Naive thymus-derived CD4-positive, alpha-beta T cell (primary cell): ENCODE measurements at regions not wholly inside any gene's neighbourhood (a gene's known extent, or its start where the extent isn't known, plus 50 kb on each side); places are given as distances from the start of the nearest gene placed in this dataset.

Experiments
- ATAC-seq: fragments of 150-1000 bp; cut with Tn5 transposase; 2 replicates; pipeline ENCODE4 v1.10.0; 2021; ENCODE audit warnings: mild to moderate bottlenecking, moderate library complexity
- CTCF ChIA-PET: fragments of 350-600 bp; sonication (Branson Sonifier 250); formaldehyde crosslinking; loops from one replicate; lab custom pipeline; 2021; ENCODE audit warnings: antibody characterized with exemption; lab: Charles Lee
- POLR2A ChIA-PET: fragments of 350-600 bp; sonication (Branson Sonifier 250); formaldehyde crosslinking; loops from one replicate; lab custom pipeline; 2021; ENCODE audit warnings: antibody characterized with exemption, inconsistent platforms; lab: Charles Lee
- DNase-seq, 9 donors: peaks; one replicate each; pipeline versions ENCODE4 v3.0.0 to v3.0.0-alpha.2; 2020 to 2022; ENCODE audit warnings: mixed read lengths in 1 of 9
- H3K27ac ChIP-seq: one replicate; pipeline ENCODE4 v1.7.0; 2013; ENCODE audit warnings: mild to moderate bottlenecking, low read depth, low read length, moderate library complexity
- H3K27me3 ChIP-seq, 2 donors: one replicate each; pipeline ENCODE4 v1.7.0; 2013; ENCODE audit warnings: low read length in 2 of 2, mild to moderate bottlenecking in 2 of 2, moderate library complexity in 2 of 2; ENCODE audit not compliant: control insufficient read depth in 2 of 2, insufficient read depth in 2 of 2
- H3K36me3 ChIP-seq, 3 experiments: 1 replicate in 2 of 3; 2 replicates in 1 of 3; pipeline ENCODE4 v1.7.0; 2013; ENCODE audit warnings: low read length in 3 of 3, mild to moderate bottlenecking in 3 of 3, moderate library complexity in 1 of 3; ENCODE audit not compliant: insufficient read depth in 3 of 3, control insufficient read depth in 2 of 3
- H3K4me1 ChIP-seq, 2 donors: one replicate each; pipeline ENCODE4 v1.7.0; 2013; ENCODE audit warnings: low read length in 2 of 2, mild to moderate bottlenecking in 2 of 2, moderate library complexity in 1 of 2; ENCODE audit not compliant: control insufficient read depth in 2 of 2, insufficient read depth in 2 of 2
- H3K4me3 ChIP-seq: 2 replicates; pipeline ENCODE4 v1.7.0; 2013; ENCODE audit warnings: mild to moderate bottlenecking, low read length
- H3K9me3 ChIP-seq, 3 experiments: 1 replicate in 2 of 3; 2 replicates in 1 of 3; pipeline ENCODE4 v1.7.0; 2013; ENCODE audit warnings: low read length in 3 of 3; ENCODE audit not compliant: control insufficient read depth in 2 of 3
- H3K27ac Mint-ChIP-seq, 9 donors: one replicate each; pipeline ENCODE4 v1.8.0; 2020 to 2022; ENCODE audit warnings: mixed read lengths in 9 of 9, mild to moderate bottlenecking in 8 of 9, moderate library complexity in 5 of 9, inconsistent platforms in 2 of 9
- H3K27me3 Mint-ChIP-seq, 5 donors: one replicate each; pipeline ENCODE4 v1.8.0; 2021 to 2022; ENCODE audit warnings: mixed read lengths in 5 of 5, mild to moderate bottlenecking in 1 of 5
- H3K36me3 Mint-ChIP-seq, 5 donors: one replicate each; pipeline ENCODE4 v1.8.0; 2020 to 2022; ENCODE audit warnings: mixed read lengths in 5 of 5, mild to moderate bottlenecking in 3 of 5, inconsistent platforms in 1 of 5
- H3K4me1 Mint-ChIP-seq, 7 donors: one replicate each; pipeline ENCODE4 v1.8.0; 2020 to 2022; ENCODE audit warnings: mixed read lengths in 7 of 7, mild to moderate bottlenecking in 3 of 7, inconsistent platforms in 1 of 7
- H3K4me3 Mint-ChIP-seq, 10 donors: one replicate each; pipeline ENCODE4 v1.8.0; 2020 to 2022; ENCODE audit warnings: mild to moderate bottlenecking in 10 of 10, mixed read lengths in 10 of 10, moderate library complexity in 6 of 10, inconsistent platforms in 2 of 10
- H3K9me3 Mint-ChIP-seq, 11 donors: one replicate each; pipeline ENCODE4 v1.8.0; 2020 to 2022; ENCODE audit warnings: mixed read lengths in 11 of 11, mild to moderate bottlenecking in 4 of 11, inconsistent platforms in 1 of 11, moderate library complexity in 1 of 11
- intact Hi-C, 2 donors: fragments of 100-400 bp; cut with micrococcal nuclease; formaldehyde crosslinking; loops; one replicate each; pipeline ENCODE4 v1.15.1; 2023

GRCh38 chr14:86221000-86221399 lies 691.1 kb downstream of the FLRT2 start:
- intact Hi-C loops, result no loop called here
- Mint-ChIP-seq H3K36me3 (no peaks in the 10 kb centered on the region), H3K4me1 (no peaks in the 10 kb centered on the region), H3K4me3 (no peak overlapping the region), H3K27me3 (no peaks in the 10 kb centered on the region), H3K27ac (no peak overlapping the region), H3K9me3 (peaks cover 0 to 6% (median 0%) of the 10 kb centered on the region in 11 donors)
- Histone ChIP-seq H3K4me1 (no peaks in the 10 kb centered on the region), H3K27me3 (no peaks in the 10 kb centered on the region), H3K4me3 (no peak overlapping the region), H3K36me3 (no peaks in the 10 kb centered on the region), H3K27ac (no peak overlapping the region), H3K9me3 (no peaks in the 10 kb centered on the region)
- DNase-seq (no peak), ATAC-seq (no peak)
- POLR2A ChIA-PET, result no interaction called here
- CTCF ChIA-PET, result no interaction called here

- POLR2A ChIA-PET, result no interaction called here
- intact Hi-C loops, result no loop called here
These were observed 687.6 kb downstream of the FLRT2 start for GRCh38 chr14:86217523-86217922.

GRCh38 chr14:86203843-86204242 lies 673.9 kb downstream of the FLRT2 start:
- Histone ChIP-seq H3K4me3 (no peak overlapping the region), H3K27ac (no peak overlapping the region), H3K4me1 (no peaks in the 10 kb centered on the region), H3K27me3 (no peaks in the 10 kb centered on the region), H3K36me3 (no peaks in the 10 kb centered on the region), H3K9me3 (no peaks in the 10 kb centered on the region)
- intact Hi-C loops, result no loop called here
- ATAC-seq (no peak), DNase-seq (no peak)
- no peak overlapping the region for H3K27ac Mint-ChIP-seq
- CTCF ChIA-PET, result no interaction called here
- H3K36me3 Mint-ChIP-seq, result no peaks in the 10 kb centered on the region
- H3K4me1 Mint-ChIP-seq, result no peaks in the 10 kb centered on the region
- POLR2A ChIA-PET, result no interaction called here
- no peak overlapping the region for H3K4me3 Mint-ChIP-seq
- no peaks in the 10 kb centered on the region for H3K27me3 Mint-ChIP-seq
- peaks cover 0 to 21% (median 7%) of the 10 kb centered on the region in 11 donors for H3K9me3 Mint-ChIP-seq

More at GRCh38 chr14:86217523-86217922, 687.6 kb downstream of the FLRT2 start:
- H3K9me3 ChIP-seq, result no peaks in the 10 kb centered on the region
- Mint-ChIP-seq H3K4me3 (no peak overlapping the region), H3K27me3 (no peaks in the 10 kb centered on the region), H3K4me1 (no peaks in the 10 kb centered on the region), H3K9me3 (peaks cover 0 to 6% (median 0%) of the 10 kb centered on the region in 11 donors), H3K36me3 (no peaks in the 10 kb centered on the region), H3K27ac (no peak overlapping the region)
- DNase-seq (no peak), ATAC-seq (no peak)
- no peaks in the 10 kb centered on the region for H3K27me3 ChIP-seq
- no peak overlapping the region for H3K27ac ChIP-seq
- H3K36me3 ChIP-seq, result no peaks in the 10 kb centered on the region
- no peak overlapping the region for H3K4me3 ChIP-seq
- H3K4me1 ChIP-seq, result no peaks in the 10 kb centered on the region
- CTCF ChIA-PET, result no interaction called here

- intact Hi-C loops, result no loop called here
- H3K27ac Mint-ChIP-seq, result no peak overlapping the region
- ChIA-PET POLR2A (no interaction called here), CTCF (no interaction called here)
- Histone ChIP-seq H3K36me3 (no peaks in the 10 kb centered on the region), H3K9me3 (no peaks in the 10 kb centered on the region), H3K27me3 (no peaks in the 10 kb centered on the region), H3K4me1 (no peaks in the 10 kb centered on the region), H3K4me3 (no peak overlapping the region), H3K27ac (no peak overlapping the region)
- no peaks in the 10 kb centered on the region for H3K27me3 Mint-ChIP-seq
- ATAC-seq (no peak), DNase-seq (no peak)
- H3K9me3 Mint-ChIP-seq, result peaks cover 3 to 25% (median 7%) of the 10 kb centered on the region in 11 donors
- H3K36me3 Mint-ChIP-seq, result no peaks in the 10 kb centered on the region
- no peaks in the 10 kb centered on the region for H3K4me1 Mint-ChIP-seq
- no peak overlapping the region for H3K4me3 Mint-ChIP-seq
These were observed 666.5 kb downstream of the FLRT2 start for GRCh38 chr14:86196471-86196870.

- H3K4me3 ChIP-seq, result no peak overlapping the region
- ChIA-PET CTCF (no interaction called here), POLR2A (no interaction called here)
- Mint-ChIP-seq H3K4me1 (no peaks in the 10 kb centered on the region), H3K4me3 (no peak overlapping the region), H3K27me3 (no peaks in the 10 kb centered on the region), H3K36me3 (no peaks in the 10 kb centered on the region), H3K27ac (no peak overlapping the region), H3K9me3 (peaks cover 0 to 13% (median 4%) of the 10 kb centered on the region in 11 donors)
- H3K9me3 ChIP-seq, result no peaks in the 10 kb centered on the region
- no peaks in the 10 kb centered on the region for H3K36me3 ChIP-seq
- H3K4me1 ChIP-seq, result no peaks in the 10 kb centered on the region
- H3K27me3 ChIP-seq, result no peaks in the 10 kb centered on the region
- ATAC-seq (no peak), DNase-seq (no peak)
- intact Hi-C loops, result no loop called here
- H3K27ac ChIP-seq, result no peak overlapping the region
These were observed 663.8 kb downstream of the FLRT2 start for GRCh38 chr14:86193756-86194155.

- no peak overlapping the region for H3K4me3 ChIP-seq
- CTCF ChIA-PET, result no interaction called here
- intact Hi-C loops, result no loop called here
- Mint-ChIP-seq H3K9me3 (peaks cover 0 to 27% (median 4%) of the 10 kb centered on the region in 11 donors), H3K36me3 (no peaks in the 10 kb centered on the region), H3K4me1 (no peaks in the 10 kb centered on the region), H3K4me3 (no peak overlapping the region), H3K27ac (no peak overlapping the region), H3K27me3 (no peaks in the 10 kb centered on the region)
- ATAC-seq (no peak), DNase-seq (no peak)
- no peaks in the 10 kb centered on the region for H3K27me3 ChIP-seq
- no peaks in the 10 kb centered on the region for H3K4me1 ChIP-seq
- H3K27ac ChIP-seq, result no peak overlapping the region
- POLR2A ChIA-PET, result no interaction called here
- no peaks in the 10 kb centered on the region for H3K36me3 ChIP-seq
- H3K9me3 ChIP-seq, result peaks cover 0 to 4% (median 0%) of the 10 kb centered on the region in 3 experiments
These were observed 650.0 kb downstream of the FLRT2 start for GRCh38 chr14:86179980-86180379.

- Mint-ChIP-seq H3K4me1 (no peaks in the 10 kb centered on the region), H3K9me3 (peaks cover 0 to 19% (median 10%) of the 10 kb centered on the region in 11 donors), H3K36me3 (peaks cover 0 to 4% (median 0%) of the 10 kb centered on the region in 5 donors), H3K27me3 (peaks cover 0 to 4% (median 0%) of the 10 kb centered on the region in 5 donors), H3K4me3 (no peak overlapping the region), H3K27ac (no peak overlapping the region)
- Histone ChIP-seq H3K36me3 (no peaks in the 10 kb centered on the region), H3K27me3 (no peaks in the 10 kb centered on the region), H3K27ac (no peak overlapping the region), H3K9me3 (no peaks in the 10 kb centered on the region), H3K4me3 (no peak overlapping the region), H3K4me1 (no peaks in the 10 kb centered on the region)
- intact Hi-C loops, result no loop called here
- CTCF ChIA-PET, result no interaction called here
- ATAC-seq (no peak), DNase-seq (no peak)
- POLR2A ChIA-PET, result no interaction called here
These were observed 638.4 kb downstream of the FLRT2 start for GRCh38 chr14:86168371-86168770.
